Upper lobe of right lung (tissue), 1 donor: ENCODE measurements at regions not wholly inside any gene's neighbourhood (a gene's known extent, or its start where the extent isn't known, plus 50 kb on each side); places are given as distances from the start of the nearest gene placed in this dataset.

ENCODE experiments used
- ATAC-seq: fragments of 200-7000 bp; cut with Tn5 transposase; one replicate; pipeline ENCODE4 v1.9.1; 2020; ENCODE audit warnings: mild to moderate bottlenecking, moderate library complexity
- DNase-seq: peaks from one replicate; pipeline ENCODE4 v3.0.0-alpha.2; 2020
- H3K27ac ChIP-seq: fragments of 200-600 bp; one replicate; pipeline ENCODE4 v1.8.0; 2022
- H3K27me3 ChIP-seq: fragments of 200-600 bp; one replicate; pipeline ENCODE4 v1.8.0; 2022; ENCODE audit warnings: mild to moderate bottlenecking
- H3K36me3 ChIP-seq: fragments of 200-600 bp; one replicate; pipeline ENCODE4 v1.8.0; 2022
- H3K4me1 ChIP-seq: fragments of 200-600 bp; one replicate; pipeline ENCODE4 v1.8.0; 2022
- H3K4me3 ChIP-seq: fragments of 200-600 bp; one replicate; pipeline ENCODE4 v1.8.0; 2022; ENCODE audit warnings: mild to moderate bottlenecking
- H3K9me3 ChIP-seq: fragments of 200-600 bp; one replicate; pipeline ENCODE4 v1.8.0; 2022
- intact Hi-C: fragments of 100-400 bp; cut with DNase I; formaldehyde crosslinking; loops from one replicate; pipeline ENCODE4 v1.11.0; 2022
- TF ChIP-seq, protein P1 (sequence below): fragments of 200-600 bp; IDR thresholded peaks from one replicate; pipeline ENCODE4 v1.8.0; 2022; ENCODE audit warnings: antibody characterized with exemption
- donor health status: DM: no; HTN: yes; CAD: no; lungs with severe emphysema.

DNA sequence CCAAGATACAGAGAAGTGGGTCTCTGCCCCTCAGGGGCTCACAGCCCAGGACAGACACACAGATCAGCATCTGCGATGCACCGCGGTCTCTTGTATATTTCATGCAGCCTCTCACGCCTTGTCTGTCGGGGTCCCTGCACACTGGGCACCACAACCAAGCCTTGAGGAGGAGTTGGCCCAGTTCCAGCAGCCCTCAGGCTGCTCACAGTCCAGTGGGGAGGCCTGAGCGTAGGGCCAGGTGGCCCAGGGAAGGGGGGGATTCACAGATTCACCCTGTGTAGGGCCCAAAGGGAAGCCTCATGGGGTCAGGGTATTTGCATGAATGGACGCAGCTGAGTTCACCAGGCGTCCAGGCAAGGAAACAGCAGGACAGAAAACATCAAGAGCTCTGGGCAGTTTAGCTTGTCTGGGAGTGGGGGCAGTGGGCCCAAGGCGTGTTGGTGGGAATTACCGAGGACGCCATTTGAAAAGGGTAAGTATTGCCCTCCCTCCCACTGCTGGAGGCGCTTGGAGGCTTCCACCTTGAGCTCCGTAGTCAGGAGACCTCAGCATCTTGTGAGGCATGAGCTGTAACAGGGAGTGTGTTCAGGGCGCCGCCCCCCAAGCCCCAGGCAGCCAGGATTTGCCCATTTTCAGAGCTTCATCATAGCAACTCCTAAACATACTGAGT lies 129.1 kb upstream of the CHST15 start:
- no peak for DNase-seq
- no peak for ATAC-seq
- Histone ChIP-seq H3K36me3 (no peaks in the 10 kb centered on the region), H3K4me1 (no peaks in the 10 kb centered on the region), H3K27ac (no peak overlapping the region), H3K9me3 (no peaks in the 10 kb centered on the region), H3K4me3 (no peak overlapping the region), H3K27me3 (no peaks in the 10 kb centered on the region)
- TF ChIP-seq, protein P1, sequence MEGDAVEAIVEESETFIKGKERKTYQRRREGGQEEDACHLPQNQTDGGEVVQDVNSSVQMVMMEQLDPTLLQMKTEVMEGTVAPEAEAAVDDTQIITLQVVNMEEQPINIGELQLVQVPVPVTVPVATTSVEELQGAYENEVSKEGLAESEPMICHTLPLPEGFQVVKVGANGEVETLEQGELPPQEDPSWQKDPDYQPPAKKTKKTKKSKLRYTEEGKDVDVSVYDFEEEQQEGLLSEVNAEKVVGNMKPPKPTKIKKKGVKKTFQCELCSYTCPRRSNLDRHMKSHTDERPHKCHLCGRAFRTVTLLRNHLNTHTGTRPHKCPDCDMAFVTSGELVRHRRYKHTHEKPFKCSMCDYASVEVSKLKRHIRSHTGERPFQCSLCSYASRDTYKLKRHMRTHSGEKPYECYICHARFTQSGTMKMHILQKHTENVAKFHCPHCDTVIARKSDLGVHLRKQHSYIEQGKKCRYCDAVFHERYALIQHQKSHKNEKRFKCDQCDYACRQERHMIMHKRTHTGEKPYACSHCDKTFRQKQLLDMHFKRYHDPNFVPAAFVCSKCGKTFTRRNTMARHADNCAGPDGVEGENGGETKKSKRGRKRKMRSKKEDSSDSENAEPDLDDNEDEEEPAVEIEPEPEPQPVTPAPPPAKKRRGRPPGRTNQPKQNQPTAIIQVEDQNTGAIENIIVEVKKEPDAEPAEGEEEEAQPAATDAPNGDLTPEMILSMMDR, result no peak
- intact Hi-C loops, result no loop called here

GRCh38 chr10:124221356-124222317 lies 128.2 kb upstream of the CHST15 start:
- intact Hi-C loops, result no loop called here
- Histone ChIP-seq H3K27ac (no peak overlapping the region), H3K4me3 (no peak overlapping the region), H3K36me3 (no peaks in the 10 kb centered on the region), H3K4me1 (no peaks in the 10 kb centered on the region), H3K27me3 (no peaks in the 10 kb centered on the region), H3K9me3 (no peaks in the 10 kb centered on the region)
- TF ChIP-seq, protein P1, result no peak
- ATAC-seq (no peak), DNase-seq (no peak)

DNA sequence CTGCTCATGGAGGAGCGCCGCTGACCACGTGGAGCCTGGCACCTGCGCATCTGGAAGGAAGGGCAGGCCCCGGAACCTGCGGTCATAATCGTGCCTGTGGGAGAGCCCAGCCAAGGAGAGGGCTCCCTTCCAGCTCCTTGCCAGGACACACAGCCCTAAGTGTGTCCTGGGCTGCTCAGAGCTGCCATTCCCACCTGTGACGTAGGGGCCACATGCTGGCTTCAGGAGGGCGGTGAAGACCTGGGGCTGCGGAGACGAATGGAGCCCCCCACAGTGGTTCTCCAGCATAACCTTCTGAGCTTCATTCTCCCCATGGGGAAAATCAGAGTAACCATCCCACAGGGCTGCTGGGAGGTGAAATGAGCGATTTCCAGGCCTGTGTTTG lies 127.6 kb upstream of the CHST15 start:
- no peaks in the 10 kb centered on the region for H3K36me3 ChIP-seq
- H3K4me3 ChIP-seq, result no peak overlapping the region
- no peaks in the 10 kb centered on the region for H3K27me3 ChIP-seq
- H3K4me1 ChIP-seq, result no peaks in the 10 kb centered on the region
- no peaks in the 10 kb centered on the region for H3K9me3 ChIP-seq
- TF ChIP-seq, protein P1, result no peak
- no peak for ATAC-seq
- no peak overlapping the region for H3K27ac ChIP-seq
- DNase-seq, result no peak
- intact Hi-C loops, result no loop called here

GRCh38 chr10:124220547-124220946 lies 127.1 kb upstream of the CHST15 start:
- no peak overlapping the region for H3K4me3 ChIP-seq
- H3K9me3 ChIP-seq, result no peaks in the 10 kb centered on the region
- intact Hi-C loops, result no loop called here
- no peak overlapping the region for H3K27ac ChIP-seq
- ATAC-seq, result no peak
- no peaks in the 10 kb centered on the region for H3K27me3 ChIP-seq
- TF ChIP-seq, protein P1, result no peak
- H3K36me3 ChIP-seq, result no peaks in the 10 kb centered on the region
- H3K4me1 ChIP-seq, result no peaks in the 10 kb centered on the region
- no peak for DNase-seq

DNA sequence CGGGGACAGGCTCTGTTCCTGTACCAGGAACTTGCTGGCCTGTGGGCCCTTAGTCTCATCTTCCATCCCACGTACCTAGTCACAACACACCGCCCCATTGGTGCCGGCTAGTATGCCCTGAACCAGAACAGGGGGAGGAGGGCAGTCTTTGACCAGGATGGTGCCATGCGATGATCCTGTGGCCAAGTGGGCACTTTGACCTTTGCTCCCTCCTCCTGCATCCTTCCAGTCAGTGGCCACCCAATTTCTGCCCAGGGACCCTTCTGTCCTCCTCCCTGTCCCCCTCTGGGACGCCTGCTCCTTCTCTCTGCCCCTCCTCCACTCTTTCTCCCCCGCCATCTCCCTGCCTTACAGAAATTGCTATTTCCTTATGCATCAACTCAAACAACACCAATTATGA lies 126.3 kb upstream of the CHST15 start:
- H3K27ac ChIP-seq, result no peak overlapping the region
- no peaks in the 10 kb centered on the region for H3K36me3 ChIP-seq
- no peak for DNase-seq
- intact Hi-C loops, result no loop called here
- TF ChIP-seq, protein P1, result no peak
- H3K4me3 ChIP-seq, result no peak overlapping the region
- no peaks in the 10 kb centered on the region for H3K9me3 ChIP-seq
- ATAC-seq, result no peak
- H3K27me3 ChIP-seq, result no peaks in the 10 kb centered on the region
- H3K4me1 ChIP-seq, result no peaks in the 10 kb centered on the region
